Activated naive CD4-positive, alpha-beta T cell treated with anti-CD3 and anti-CD28 coated beads, Interleukin-2, amount 50 U/mL, for 72 hours (primary cell): ENCODE measurements at regions not wholly inside any gene's neighbourhood (a gene's known extent, or its start where the extent isn't known, plus 50 kb on each side); places are given as distances from the start of the nearest gene placed in this dataset.

ENCODE experiments used
- ATAC-seq, 2 donors: fragments of 150-1000 bp; cut with Tn5 transposase; 2 replicates each; pipeline ENCODE4 v1.10.0; 2021; ENCODE audit warnings: mild to moderate bottlenecking in 2 of 2, moderate library complexity in 2 of 2
- DNase-seq, 2 donors: peaks; one replicate each; pipeline ENCODE4 v3.0.0; 2021 to 2022; ENCODE audit warnings: low spot score in 2 of 2
- H3K27ac Mint-ChIP-seq, 2 donors: one replicate each; pipeline ENCODE4 v1.8.0; 2022; ENCODE audit warnings: mild to moderate bottlenecking in 2 of 2, mixed read lengths in 2 of 2
- H3K36me3 Mint-ChIP-seq, 2 donors: one replicate each; pipeline ENCODE4 v1.8.0; 2022; ENCODE audit warnings: mixed read lengths in 2 of 2
- H3K9me3 Mint-ChIP-seq, 2 donors: one replicate each; pipeline ENCODE4 v1.8.0; 2022; ENCODE audit warnings: mixed read lengths in 2 of 2

DNA sequence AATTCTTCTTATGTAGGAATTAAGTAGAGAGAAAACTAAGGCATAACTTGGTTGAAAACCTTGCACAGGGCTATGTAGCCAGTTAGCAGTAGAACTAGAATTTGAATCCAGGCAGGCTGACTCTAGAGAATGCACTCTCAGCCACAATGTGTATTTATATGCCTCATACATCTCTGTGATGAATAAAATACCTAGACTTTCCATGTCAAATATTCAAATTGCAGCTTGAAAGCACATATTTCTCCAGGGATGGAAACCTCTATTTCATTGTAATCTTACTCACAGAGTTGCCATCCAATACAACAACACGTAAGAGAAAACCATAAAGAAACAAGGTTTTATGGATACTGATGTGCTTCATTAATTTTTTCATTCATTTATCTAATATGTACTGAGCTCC lies 256.0 kb upstream of the FLRT2 start:
- DNase-seq, result no peak
- Mint-ChIP-seq H3K27ac (no peak overlapping the region), H3K36me3 (no peaks in the 10 kb centered on the region), H3K9me3 (peaks cover 0 to 8% of the 10 kb centered on the region in 2 donors)
- ATAC-seq, result no peak

DNA sequence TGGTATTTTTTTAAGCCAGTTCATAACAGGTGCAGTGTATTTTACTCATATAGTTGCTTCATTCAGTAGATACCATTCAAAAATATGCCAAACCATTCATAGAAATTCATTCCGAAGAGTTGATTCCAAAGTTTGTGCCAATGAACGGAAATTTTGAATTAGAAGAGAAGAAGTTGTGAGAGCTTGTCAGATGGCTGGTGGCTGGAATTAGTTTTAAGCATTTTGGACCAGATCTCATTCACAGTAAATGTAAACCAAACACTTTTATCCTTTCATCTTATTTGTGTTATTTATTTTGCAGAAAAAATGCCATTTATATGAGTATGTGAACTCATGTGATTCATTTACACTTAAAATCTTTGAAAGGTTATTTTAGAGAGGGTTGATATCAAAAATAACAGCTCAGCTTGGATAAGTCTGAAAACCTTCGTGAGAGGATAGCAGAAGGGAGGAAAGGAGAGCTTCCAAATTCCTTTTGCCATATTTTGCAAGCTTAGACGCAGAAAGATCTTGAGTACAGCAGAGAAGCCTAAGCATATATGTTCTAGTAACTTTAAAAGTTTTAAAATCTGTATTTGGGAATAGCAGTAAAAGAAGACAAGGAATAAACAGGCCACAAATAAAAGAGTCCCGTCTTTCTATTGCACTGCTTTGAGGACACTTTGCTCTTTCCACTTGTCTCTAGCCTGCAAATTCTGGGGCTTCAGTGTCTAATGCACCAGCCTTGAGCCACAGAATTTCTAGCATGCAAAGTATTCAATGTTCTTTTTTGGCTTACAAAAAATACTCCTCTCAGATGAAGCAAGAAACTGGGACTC lies 253.6 kb upstream of the FLRT2 start:
- peaks cover 7 to 16% of the 10 kb centered on the region in 2 donors for H3K9me3 Mint-ChIP-seq
- no peaks in the 10 kb centered on the region for H3K36me3 Mint-ChIP-seq
- DNase-seq (no peak), ATAC-seq (no peak)
- H3K27ac Mint-ChIP-seq, result no peak overlapping the region

DNA sequence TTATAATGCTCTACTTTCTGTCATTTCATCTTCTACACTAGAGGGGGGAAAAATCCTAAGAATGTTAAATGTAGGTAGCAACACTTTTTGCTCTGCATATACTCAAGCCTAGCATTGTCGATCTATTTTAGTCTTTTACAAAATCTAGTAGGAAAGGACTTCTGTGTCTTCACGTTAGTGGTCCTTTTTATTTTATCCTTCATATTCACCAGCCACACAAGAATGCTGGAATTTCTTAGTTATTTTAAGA lies 253.0 kb upstream of the FLRT2 start:
- no peaks in the 10 kb centered on the region for H3K36me3 Mint-ChIP-seq

DNA sequence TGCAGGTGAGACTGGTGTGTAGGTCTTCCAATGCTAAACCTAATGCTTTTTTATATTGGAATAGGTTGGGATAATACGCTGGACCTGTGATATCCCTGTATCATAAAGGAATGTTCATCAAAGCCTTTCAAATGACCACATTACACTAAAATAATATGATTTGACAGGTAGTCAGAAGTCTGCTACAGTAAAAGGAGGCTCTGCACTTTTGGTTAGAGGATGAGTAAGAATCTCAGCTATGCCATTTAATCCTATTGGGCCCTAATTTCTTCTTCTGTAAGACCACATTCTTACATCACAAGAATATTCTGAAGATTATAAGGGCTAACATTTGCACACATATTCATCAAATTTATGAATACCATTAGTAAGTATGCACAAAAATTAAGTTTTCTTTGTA lies 250.5 kb upstream of the FLRT2 start:
- ATAC-seq (no peak), DNase-seq (no peak)
- H3K27ac Mint-ChIP-seq, result no peak overlapping the region
- H3K9me3 Mint-ChIP-seq, result peaks cover 7 to 16% of the 10 kb centered on the region in 2 donors
- H3K36me3 Mint-ChIP-seq, result no peaks in the 10 kb centered on the region

More for the DNA sequence above, 253.0 kb upstream of the FLRT2 start:
- DNase-seq (no peak), ATAC-seq (no peak)
- Mint-ChIP-seq H3K9me3 (peaks cover 7 to 16% of the 10 kb centered on the region in 2 donors), H3K27ac (no peak overlapping the region)

DNA sequence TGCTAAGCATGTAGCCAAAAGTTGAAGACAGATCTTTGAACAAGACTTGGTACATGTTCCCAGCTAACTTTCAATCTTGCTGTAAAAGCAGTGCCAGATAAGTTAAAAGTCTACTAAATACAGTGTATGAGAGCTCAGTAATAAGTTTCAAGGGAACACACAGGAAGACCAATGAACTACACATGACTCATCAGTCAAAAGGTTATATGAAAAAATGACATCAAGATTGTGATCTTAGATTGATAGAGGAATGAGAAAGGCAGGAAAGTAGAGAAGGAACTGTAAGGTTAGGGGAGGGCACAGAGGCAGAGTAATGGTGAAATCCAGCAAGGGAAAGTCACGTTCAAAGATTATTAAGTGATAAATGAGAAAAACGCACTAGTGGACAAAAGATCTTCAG lies 249.9 kb upstream of the FLRT2 start:
- peaks cover 7 to 15% of the 10 kb centered on the region in 2 donors for H3K9me3 Mint-ChIP-seq
- DNase-seq, result no peak
- H3K27ac Mint-ChIP-seq, result no peak overlapping the region
- H3K36me3 Mint-ChIP-seq, result no peaks in the 10 kb centered on the region
- no peak for ATAC-seq

DNA sequence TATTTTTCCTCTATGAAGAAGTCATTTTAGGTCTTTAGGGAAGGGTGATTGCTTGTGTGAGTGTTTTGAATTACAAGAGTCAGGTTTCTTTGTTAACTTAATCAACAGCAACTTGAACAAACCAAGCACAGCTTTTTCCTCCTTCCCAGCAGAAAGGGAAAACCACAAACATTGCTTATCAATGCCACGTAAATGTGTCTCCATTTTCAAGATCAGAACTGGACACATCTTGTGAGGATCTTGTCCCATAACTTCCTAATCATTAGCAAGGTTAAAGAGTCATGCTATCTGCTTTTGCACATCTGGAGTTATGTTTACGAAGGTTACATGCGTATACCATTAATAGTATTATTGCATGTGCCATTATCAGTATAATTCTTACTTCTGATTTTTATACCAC lies 248.0 kb upstream of the FLRT2 start:
- no peaks in the 10 kb centered on the region for H3K36me3 Mint-ChIP-seq
- H3K27ac Mint-ChIP-seq, result no peak overlapping the region
- DNase-seq, result no peak
- ATAC-seq, result no peak
- H3K9me3 Mint-ChIP-seq, result peaks cover 7 to 12% of the 10 kb centered on the region in 2 donors

DNA sequence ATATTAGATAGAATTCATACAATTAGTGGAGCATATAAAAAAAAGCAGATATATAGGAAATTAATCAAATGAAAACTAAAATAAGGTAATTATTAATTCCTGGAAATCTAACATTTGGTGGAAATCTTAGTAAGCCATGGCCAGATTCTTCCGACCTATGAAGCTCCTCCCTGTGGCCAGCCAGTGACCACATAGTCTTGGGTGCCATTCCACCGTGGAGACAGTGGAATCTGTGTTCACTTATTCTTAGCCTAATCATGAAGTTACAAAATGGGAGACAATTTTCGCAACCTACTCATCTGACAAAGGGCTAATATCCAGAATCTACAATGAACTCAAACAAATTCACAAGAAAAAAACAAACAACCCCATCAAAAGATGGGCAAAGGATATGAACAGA lies 241.9 kb upstream of the FLRT2 start:
- Mint-ChIP-seq H3K36me3 (no peaks in the 10 kb centered on the region), H3K9me3 (peaks cover 6 to 10% of the 10 kb centered on the region in 2 donors), H3K27ac (no peak overlapping the region)
- DNase-seq (no peak), ATAC-seq (no peak)

DNA sequence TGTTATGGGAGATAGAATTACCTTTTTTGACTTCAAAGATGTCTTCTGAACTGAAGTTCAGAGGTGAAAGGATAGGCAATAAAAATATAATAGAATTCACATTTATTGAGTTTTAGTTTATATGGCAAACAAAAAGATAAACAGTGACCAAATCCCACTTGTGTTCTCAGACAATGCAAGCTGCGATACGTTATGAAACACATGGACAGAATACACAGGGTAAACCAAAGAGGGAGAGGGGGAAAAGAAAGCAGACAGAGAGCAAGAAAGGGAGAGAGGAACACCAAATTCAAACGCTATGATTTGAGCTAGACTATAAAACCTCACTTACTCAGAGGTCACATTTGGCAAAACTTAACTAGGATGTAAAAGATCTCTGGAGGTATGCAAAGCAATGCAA lies 238.2 kb upstream of the FLRT2 start:
- Mint-ChIP-seq H3K27ac (no peak overlapping the region), H3K9me3 (peaks cover 10 to 20% of the 10 kb centered on the region in 2 donors), H3K36me3 (no peaks in the 10 kb centered on the region)
- DNase-seq (no peak), ATAC-seq (no peak)

DNA sequence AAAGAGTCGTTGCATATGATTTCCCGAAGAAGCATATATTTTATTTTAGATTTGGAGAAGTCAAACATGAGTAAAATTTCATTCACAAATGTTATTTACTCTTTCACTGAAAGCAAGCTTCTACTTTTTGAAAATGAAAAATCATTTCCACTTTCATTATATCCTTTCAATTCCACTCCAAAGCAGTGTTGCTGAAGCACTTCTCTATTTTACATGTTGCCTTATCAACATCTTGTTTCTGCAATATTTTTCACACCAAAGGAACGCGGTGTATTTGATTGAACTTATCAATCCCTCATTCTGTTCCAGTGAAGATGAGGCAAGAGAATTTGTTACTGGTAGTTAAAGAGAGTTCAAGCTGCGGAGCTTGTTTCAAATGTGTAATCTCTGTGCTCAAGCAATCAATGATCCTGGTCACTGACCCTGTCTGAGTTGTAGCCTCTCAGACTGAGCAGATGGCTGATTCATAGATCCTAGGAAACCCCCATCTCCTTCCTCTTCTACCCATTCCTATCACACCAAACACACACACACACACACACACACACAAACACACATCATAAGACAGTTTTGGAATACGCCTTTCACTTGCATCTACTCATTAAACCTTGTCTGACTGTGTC lies 236.2 kb upstream of the FLRT2 start:
- ATAC-seq, result no peak
- no peak for DNase-seq
- Mint-ChIP-seq H3K36me3 (no peaks in the 10 kb centered on the region), H3K9me3 (peaks cover 7 to 19% of the 10 kb centered on the region in 2 donors), H3K27ac (no peak overlapping the region)

DNA sequence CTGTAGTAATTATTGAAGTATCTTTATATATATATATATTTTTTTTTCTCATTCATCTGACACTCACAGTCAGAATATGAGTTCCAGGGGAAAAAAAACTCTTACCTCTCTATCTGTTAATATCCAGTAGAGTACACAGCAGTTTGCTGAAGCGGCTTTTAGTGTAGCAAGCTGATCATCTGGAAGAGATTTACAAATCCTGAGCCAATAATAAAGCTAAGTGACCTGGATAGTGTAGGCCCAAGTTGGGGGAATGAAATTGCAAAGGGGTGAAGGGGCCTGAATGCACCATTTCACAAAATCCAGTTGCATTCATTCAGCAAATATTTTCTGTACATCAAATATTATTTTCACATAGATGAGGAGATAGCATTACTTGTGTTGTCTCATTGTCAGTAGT lies 234.6 kb upstream of the FLRT2 start:
- H3K27ac Mint-ChIP-seq, result no peak overlapping the region
- no peak for DNase-seq
- no peak for ATAC-seq
- H3K9me3 Mint-ChIP-seq, result peaks cover 14 to 28% of the 10 kb centered on the region in 2 donors
- no peaks in the 10 kb centered on the region for H3K36me3 Mint-ChIP-seq

DNA sequence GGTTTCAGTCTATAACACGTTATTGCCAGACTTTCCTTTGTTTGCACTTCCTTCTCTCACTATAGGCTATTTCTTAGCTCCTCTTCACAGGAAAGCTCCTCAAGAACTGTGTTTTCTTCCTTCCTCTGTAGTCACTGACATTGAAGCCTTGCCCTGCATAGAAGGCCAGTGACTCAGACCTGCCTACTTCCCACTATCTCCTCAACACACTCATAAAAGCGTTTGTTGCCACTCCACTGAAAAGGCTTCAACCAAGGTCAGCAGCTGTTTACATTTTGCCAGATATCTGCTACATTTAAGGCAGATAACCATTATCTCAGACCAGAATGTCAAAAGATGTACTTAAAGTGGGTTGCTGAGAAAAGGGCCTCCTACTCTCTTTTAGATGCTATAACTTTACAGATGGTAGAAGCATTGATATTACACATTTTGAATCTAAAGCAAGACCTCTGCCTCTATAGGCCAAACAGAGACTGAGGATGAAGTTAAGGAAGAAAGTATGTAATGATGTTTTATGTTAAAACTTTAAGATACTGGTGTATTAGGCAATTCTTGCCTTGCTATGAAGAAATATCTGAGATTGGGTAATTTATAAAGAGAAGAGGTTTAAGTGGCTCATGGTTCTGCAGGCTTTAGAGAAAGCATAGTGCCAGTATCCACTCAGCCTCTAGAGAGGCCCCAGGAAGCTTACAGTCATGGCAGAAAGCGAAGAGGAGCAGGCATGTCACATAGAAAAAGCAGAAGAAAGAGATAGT lies 233.3 kb upstream of the FLRT2 start:
- no peaks in the 10 kb centered on the region for H3K36me3 Mint-ChIP-seq
- DNase-seq (no peak), ATAC-seq (no peak)
- no peak overlapping the region for H3K27ac Mint-ChIP-seq
- peaks cover 14 to 27% of the 10 kb centered on the region in 2 donors for H3K9me3 Mint-ChIP-seq

DNA sequence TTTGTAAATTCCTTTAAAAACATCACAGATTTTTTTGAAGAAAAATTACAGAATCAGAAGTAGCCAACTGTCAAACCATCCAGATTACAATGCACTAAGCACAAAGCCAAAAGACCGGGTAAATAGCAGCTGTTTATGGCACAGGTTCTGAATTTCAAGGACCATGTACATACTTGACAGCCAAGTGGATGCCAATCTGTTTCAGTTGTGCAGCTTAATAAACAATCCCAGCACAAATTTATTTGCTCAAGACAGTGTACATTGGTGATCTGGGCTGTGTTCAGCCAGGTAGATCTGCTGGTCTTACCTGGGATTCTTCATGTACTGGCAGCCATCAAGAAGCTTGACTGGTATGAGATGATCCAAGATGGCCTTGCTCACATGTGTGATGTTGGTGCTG lies 229.8 kb upstream of the FLRT2 start:
- ATAC-seq, result no peak
- no peak for DNase-seq
- Mint-ChIP-seq H3K27ac (no peak overlapping the region), H3K9me3 (peaks cover 29 to 30% of the 10 kb centered on the region in 2 donors), H3K36me3 (no peaks in the 10 kb centered on the region)

DNA sequence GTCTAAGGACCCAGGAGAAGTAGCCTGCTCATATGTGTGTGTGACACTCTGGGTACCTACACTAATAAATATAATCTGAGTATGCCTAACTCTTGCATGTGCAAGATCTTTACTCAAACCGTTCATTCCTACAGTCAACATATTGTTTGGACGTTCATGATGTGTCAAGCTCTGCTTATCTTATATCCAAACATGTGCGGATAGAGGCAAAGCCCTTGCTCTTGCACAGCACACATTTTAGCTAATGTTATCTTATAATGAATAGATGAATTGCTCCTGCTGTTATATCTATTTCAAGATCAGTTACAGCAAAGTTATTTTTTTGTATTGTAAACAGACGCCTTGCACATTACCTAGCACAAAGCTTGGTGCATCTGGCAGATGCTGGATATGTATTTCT lies 228.4 kb upstream of the FLRT2 start:
- H3K27ac Mint-ChIP-seq, result no peak overlapping the region
- H3K36me3 Mint-ChIP-seq, result no peaks in the 10 kb centered on the region
- H3K9me3 Mint-ChIP-seq, result peaks cover 27% of the 10 kb centered on the region in 2 donors
- no peak for ATAC-seq
- no peak for DNase-seq

DNA sequence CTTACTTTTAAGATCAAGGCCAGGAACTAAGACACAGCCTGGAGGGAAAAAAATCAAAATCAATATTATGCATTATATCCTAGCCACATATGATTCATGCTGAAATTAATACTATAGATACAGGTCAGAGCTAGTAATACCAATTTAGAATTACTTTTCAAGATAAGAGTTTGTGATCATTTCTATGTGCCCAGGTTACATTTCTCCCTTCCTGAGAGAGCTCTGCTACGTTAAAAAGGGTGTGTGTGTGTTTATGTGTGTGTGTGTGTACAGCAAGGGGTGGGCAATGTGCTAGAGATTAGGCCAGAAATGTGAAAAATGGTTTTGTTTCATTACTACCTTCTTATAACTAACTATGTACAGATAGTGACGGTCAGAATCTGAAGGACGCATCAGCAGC lies 223.9 kb upstream of the FLRT2 start:
- H3K9me3 Mint-ChIP-seq, result peaks cover 20 to 28% of the 10 kb centered on the region in 2 donors
- DNase-seq, result no peak
- H3K36me3 Mint-ChIP-seq, result no peaks in the 10 kb centered on the region
- H3K27ac Mint-ChIP-seq, result no peak overlapping the region
- no peak for ATAC-seq

DNA sequence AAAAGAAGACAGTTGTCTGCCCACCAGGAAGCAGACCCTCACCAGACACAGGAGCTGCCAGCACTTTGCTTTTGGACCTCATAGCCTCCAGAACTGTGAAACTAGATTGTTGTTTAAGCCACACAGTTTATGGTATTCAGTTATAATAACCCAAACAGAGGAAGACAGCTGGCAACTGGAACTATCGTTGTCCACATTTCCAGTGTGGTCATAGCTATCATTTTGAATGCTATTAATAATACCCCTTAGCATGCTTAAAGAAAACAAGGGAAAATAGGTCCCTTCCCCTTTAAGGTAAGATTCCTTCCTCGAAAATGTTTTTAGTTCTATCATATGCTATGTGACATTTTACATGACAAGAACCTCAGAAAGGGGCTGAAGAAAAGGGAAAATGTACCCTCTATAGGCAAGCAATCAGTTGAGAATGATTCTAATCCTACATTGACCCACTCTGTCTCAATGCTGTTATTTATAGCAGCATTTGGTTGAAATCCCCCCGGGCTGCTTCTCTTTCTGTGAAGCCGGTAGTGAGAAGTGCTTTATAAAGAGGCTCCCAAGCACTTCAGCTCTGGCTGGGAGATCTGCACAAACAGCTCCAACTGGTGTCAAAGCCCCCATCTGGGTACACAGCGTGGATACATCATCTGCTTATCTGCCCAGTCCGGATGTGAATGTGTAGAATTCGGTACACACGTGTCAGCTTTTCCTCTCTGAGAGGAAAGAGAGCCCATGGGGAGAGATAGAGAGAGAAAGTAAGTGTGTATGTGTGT lies 221.2 kb upstream of the FLRT2 start:
- no peak for ATAC-seq
- no peak overlapping the region for H3K27ac Mint-ChIP-seq
- peaks cover 14 to 20% of the 10 kb centered on the region in 2 donors for H3K9me3 Mint-ChIP-seq
- DNase-seq, result no peak
- no peaks in the 10 kb centered on the region for H3K36me3 Mint-ChIP-seq

DNA sequence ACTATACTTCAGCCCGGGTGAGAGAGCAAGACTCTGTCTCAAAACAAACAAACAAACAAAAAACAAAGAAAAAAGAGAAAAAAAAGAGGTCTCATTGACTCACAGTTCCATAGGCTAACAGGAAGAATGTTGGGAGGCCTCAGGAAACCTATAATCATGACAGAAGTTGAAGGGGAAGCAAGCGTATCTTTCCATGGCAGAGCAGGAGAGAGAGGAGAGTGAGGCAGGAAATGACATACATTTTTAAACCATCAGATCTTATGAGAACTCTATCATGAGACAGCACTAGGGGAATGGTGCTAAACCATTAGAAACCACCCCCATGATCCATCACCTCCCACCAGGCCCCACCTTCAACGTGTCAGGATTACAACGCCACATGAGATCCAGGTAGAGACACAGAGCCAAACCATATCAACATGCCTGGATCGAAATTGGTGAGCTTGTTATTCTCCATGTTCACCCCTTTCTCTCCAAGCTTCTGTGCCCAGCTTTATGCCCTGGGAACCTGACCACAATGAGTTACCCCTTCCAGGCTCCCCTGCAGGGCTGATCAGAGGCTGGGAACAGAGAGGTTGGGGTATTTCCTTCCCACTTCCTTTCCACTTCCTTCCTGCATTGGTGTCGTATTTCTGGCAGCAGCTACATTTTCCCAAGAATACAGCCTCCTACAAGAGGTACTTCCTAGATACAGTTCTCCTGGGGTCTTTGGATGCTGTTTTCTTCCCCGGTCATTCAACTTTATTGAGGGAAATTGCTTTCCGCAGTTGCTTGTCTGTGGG lies 219.3 kb upstream of the FLRT2 start:
- DNase-seq, result no peak
- Mint-ChIP-seq H3K9me3 (peaks cover 9 to 16% of the 10 kb centered on the region in 2 donors), H3K36me3 (no peaks in the 10 kb centered on the region), H3K27ac (no peak overlapping the region)
- ATAC-seq, result no peak
